ENCODE measurements at regions not wholly inside any gene's neighbourhood (a gene's known extent, or its start where the extent isn't known, plus 50 kb on each side); places are given as distances from the start of the nearest gene placed in this dataset.
A peak's percentile ranks its signal among the peaks of the same experiment; 100 is the strongest.

DNA sequence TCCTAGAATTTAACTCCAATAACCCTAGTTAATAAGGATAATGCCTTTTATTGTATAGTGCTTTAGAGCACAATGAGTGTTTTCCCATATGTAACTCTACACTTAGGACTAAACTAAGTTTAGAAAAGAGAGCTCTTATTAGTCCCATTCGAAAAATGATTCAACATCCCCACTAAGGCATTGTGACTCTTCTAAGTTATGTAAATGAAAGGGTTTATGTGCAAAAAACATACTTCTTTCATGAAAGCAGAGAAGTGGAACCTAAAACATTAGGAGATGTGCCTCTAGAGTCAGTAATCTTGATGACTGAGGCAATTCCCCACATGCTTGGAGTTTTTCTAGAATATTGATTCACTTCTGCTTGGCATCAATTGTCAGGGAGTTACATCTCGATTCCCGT is 344.1 kb upstream of the ZNF717 start:
- no peak overlapping the region for H3K4me2 ChIP-seq
- no peaks in the 10 kb centered on the region for H3K4me1 ChIP-seq
- peaks cover 9 to 51% (median 28%) of the 10 kb centered on the region in 11 experiments; a peak in 20 of 22 replicates for H3K9me3 ChIP-seq (replicated peaks in 1 of 11)
- no peak for TF ChIP-seq Cebpa-rat (IDR thresholded peaks at IDR 0.05)
- no peak overlapping the region for H3K4me3 ChIP-seq
- no peaks in the 10 kb centered on the region for H4K20me1 ChIP-seq
- H3K27me3 ChIP-seq, result no peaks in the 10 kb centered on the region
- no peaks in the 10 kb centered on the region for H3K36me3 ChIP-seq
- H3K9ac ChIP-seq, result no peak overlapping the region
- no peak overlapping the region for H3K27ac ChIP-seq

DNA sequence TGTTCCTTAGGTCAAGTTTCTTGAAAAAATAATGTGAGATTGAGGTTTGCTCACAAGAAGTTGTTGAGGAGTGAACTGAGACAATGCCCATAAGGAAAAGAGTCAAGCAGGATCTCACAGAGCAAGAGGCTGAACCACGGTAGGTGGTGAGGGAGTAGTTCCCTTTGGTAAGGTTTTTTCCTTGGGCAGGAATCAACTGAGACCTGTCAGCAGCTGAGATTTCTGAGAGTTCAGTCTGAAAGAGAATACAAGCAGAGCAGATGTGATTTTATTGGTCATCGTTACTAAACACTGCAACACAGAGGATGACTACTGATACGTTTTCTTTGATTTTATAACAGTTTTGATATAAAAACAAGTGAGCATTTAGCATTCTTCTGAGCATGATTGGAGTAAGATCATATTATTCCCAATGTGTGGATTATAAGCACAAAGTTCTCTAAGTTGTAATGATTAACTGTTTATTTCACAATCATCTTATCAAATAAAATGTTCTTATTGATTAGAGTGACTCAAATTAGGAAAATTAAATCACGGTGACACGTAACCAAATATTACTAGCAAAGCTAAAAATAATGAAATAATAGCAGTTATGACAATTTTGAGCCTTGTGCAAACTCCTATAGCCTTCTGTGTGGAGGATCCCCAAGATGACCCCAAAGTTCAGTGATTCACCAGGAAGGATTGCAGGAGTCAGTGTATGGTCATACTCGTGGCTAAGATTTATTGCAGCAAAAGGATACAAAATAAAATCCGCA is 346.2 kb upstream of the ZNF717 start:
- no peak for TF ChIP-seq Cebpa-rat (IDR thresholded peaks at IDR 0.05)
- Histone ChIP-seq H3K4me1 (no peaks in the 10 kb centered on the region), H3K9ac (no peak overlapping the region), H3K9me3 (replicated peaks in 1 of 11) (peaks cover 9 to 53% (median 22%) of the 10 kb centered on the region in 11 experiments; a peak in 18 of 22 replicates), H3K36me3 (0 out of 22 replicates have a peak, but pooled peaks cover 0 to 6% (median 0%) of the 10 kb centered on the region in 11 experiments), H3K27me3 (no peaks in the 10 kb centered on the region), H3K4me3 (no peak overlapping the region), H3K27ac (no peak overlapping the region), H3K4me2 (no peak overlapping the region), H4K20me1 (no peaks in the 10 kb centered on the region)

DNA sequence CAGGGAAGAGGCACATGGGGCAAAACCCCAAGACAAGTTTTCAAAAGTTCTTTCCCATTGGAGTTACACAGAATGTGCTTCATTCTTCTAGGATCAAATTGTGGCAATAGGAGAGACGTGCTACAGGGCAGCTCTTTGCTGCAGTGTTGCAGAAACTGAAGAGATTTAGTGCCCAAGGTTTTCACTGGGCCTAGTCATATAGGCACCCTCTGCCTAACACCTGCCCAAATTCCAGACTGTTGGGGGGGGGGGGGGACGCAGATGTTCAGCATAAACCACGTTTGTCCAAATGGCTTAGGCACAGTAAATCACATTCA is 346.8 kb upstream of the ZNF717 start:
- H3K27me3 ChIP-seq, result no peaks in the 10 kb centered on the region
- no peaks in the 10 kb centered on the region for H3K4me1 ChIP-seq
- H3K9me3 ChIP-seq (replicated peaks in 1 of 11), result peaks cover 9 to 59% (median 22%) of the 10 kb centered on the region in 11 experiments; a peak in 18 of 22 replicates
- H3K36me3 ChIP-seq, result 0 out of 22 replicates have a peak, but pooled peaks cover 0 to 6% (median 0%) of the 10 kb centered on the region in 11 experiments
- no peak overlapping the region for H3K4me2 ChIP-seq
- TF ChIP-seq Cebpa-rat (IDR thresholded peaks at IDR 0.05), result no peak
- no peaks in the 10 kb centered on the region for H4K20me1 ChIP-seq
- no peak overlapping the region for H3K9ac ChIP-seq
- H3K27ac ChIP-seq, result no peak overlapping the region
- no peak overlapping the region for H3K4me3 ChIP-seq

DNA sequence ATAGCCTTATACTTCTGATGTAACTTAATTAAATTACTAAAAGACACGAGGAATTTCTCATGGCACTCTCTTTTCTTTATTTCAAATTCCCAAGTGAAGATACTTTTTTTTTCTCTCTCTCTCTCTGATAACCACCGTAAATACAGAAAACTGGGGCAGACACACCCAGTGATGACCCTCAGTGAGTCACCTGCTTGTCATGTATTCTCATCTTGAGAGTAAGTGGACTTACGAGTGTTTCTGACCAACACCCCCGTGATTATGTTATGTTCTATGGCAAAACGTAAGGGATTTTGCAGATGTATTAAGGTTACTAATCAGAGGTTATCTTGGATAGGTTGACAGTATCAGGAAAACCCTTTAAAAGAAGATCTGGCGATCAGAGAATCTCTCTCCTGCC is 348.8 kb upstream of the ZNF717 start:
- no peaks in the 10 kb centered on the region for H3K4me1 ChIP-seq
- no peak for TF ChIP-seq Cebpa-rat (IDR thresholded peaks at IDR 0.05)
- H3K4me2 ChIP-seq, result no peak overlapping the region
- no peak overlapping the region for H3K27ac ChIP-seq
- no peak overlapping the region for H3K9ac ChIP-seq
- peaks cover 9 to 50% (median 22%) of the 10 kb centered on the region in 11 experiments; a peak in 18 of 22 replicates for H3K9me3 ChIP-seq (replicated peaks in 1 of 11)
- no peak overlapping the region for H3K4me3 ChIP-seq
- no peaks in the 10 kb centered on the region for H4K20me1 ChIP-seq
- 0 out of 22 replicates have a peak, but pooled peaks cover 0 to 6% (median 0%) of the 10 kb centered on the region in 11 experiments for H3K36me3 ChIP-seq
- H3K27me3 ChIP-seq, result no peaks in the 10 kb centered on the region

DNA sequence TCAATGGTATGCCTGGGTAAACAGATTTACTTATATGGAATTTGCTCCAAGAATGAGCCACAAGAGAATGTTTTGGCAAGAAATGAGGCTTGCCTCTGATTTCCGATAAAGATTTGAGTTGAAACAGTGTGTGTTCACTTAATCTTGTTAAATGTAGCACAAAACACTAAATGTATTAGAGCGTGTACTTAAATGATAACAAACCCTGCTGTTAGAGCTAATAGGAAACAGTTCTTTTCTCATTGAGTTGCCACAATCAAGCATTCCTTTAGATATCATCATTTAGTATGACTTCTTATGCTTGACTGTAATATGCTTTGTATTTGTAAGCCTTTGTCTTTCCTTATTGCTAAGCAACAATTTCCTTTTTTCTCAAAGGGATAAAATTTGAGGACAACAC is 353.6 kb upstream of the ZNF717 start:
- Histone ChIP-seq H3K4me1 (no peaks in the 10 kb centered on the region), H3K27ac (no peak overlapping the region), H3K36me3 (0 out of 22 replicates have a peak, but pooled peaks cover 0 to 6% (median 0%) of the 10 kb centered on the region in 11 experiments), H3K9ac (no peak overlapping the region), H4K20me1 (no peaks in the 10 kb centered on the region), H3K4me3 (no peak overlapping the region), H3K27me3 (no peaks in the 10 kb centered on the region), H3K9me3 (replicated peaks in 1 of 11) (peaks cover 9 to 53% (median 26%) of the 10 kb centered on the region in 11 experiments; a peak in 18 of 22 replicates), H3K4me2 (no peak overlapping the region)
- TF ChIP-seq Cebpa-rat (IDR thresholded peaks at IDR 0.05), result no peak

DNA sequence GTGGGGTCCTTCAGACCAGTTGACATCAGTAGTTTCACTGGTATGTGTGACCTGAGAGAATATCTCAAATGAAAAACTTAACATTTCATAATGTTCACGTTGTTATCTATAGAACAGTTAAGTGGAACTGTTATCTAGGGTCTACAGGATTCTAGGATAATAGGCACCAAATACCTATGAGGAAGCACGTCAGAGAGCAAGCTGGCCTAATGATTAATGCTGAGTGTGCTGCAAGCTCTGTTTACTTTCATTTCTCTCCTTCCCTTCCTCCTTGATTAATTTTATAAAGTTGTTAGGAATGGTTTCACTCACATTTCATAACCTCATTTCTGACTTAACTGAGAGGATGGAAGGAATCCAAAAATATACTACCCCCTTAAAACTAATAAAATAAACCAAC is 362.5 kb upstream of the ZNF717 start:
- H3K27me3 ChIP-seq, result no peaks in the 10 kb centered on the region
- TF ChIP-seq Cebpa-rat (IDR thresholded peaks at IDR 0.05), result no peak
- H3K4me1 ChIP-seq, result peaks cover 0 to 6% (median 0%) of the 10 kb centered on the region in 10 experiments; a peak in 2 of 20 replicates

DNA sequence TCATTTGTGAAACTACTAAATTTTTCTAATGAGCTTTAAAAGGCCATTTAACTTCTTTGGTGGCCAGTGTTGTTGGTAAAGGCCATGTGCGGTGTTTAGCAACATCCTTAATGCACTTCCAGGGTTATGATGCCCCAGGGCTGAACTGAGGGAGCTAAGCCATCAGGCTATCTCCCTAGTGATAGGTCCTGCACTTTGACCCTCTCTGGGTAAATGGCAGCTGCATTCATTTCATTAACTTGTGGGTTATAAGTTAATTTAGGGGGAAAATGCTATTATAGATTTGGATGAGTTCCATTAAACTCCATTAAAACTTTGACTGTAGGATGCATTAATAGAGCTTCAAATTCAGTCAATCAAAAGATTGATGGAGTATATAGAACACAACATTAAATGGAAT is 366.7 kb upstream of the ZNF717 start:
- peaks cover 17 to 68% (median 55%) of the 10 kb centered on the region in 11 experiments for H3K9me3 ChIP-seq (replicated peaks in 1 of 11)
- H3K27me3 ChIP-seq, result no peaks in the 10 kb centered on the region
- H3K36me3 ChIP-seq, result peaks cover 0 to 7% (median 0%) of the 10 kb centered on the region in 11 experiments; a peak in 2 of 22 replicates
- no peak overlapping the region for H3K4me3 ChIP-seq
- peaks cover 0 to 13% (median 6%) of the 10 kb centered on the region in 10 experiments; a peak in 6 of 20 replicates for H3K4me1 ChIP-seq
- H3K4me2 ChIP-seq, result no peak overlapping the region
- no peak for TF ChIP-seq Cebpa-rat (IDR thresholded peaks at IDR 0.05)
- no peak overlapping the region for H3K9ac ChIP-seq
- H3K27ac ChIP-seq, result no peak overlapping the region
- no peaks in the 10 kb centered on the region for H4K20me1 ChIP-seq

More for the DNA sequence above, 362.5 kb upstream of the ZNF717 start:
- Histone ChIP-seq H3K4me2 (no peak overlapping the region), H3K9me3 (replicated peaks in 1 of 11) (peaks cover 8 to 60% (median 32%) of the 10 kb centered on the region in 11 experiments), H3K4me3 (peak overlapping the region in 1 of 10 experiments; percentile 14; a peak in 1 of 20 replicates), H3K36me3 (peaks cover 0 to 4% (median 0%) of the 10 kb centered on the region in 11 experiments; a peak in 1 of 22 replicates), H3K27ac (no peak overlapping the region), H4K20me1 (no peaks in the 10 kb centered on the region), H3K9ac (no peak overlapping the region)

DNA sequence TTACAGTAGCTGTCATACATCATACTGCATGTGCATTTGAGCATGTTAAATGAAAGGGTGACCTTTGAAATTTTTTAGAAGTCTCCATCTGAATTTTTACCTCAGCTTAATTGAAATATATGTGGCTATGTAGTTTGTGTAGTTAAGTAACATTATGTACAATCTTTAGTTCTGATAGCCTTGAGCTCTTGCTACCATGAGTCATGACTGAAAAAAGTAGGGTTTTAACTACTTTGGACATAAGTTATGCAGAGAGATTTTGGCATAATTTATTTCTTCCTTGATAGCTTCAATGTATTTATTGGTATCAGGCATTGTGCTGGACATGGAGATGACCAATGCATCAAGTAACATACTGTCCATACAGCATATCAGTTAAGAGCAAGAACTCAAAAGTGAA is 376.5 kb upstream of the ZNF717 start:
- no peak overlapping the region for H3K4me3 ChIP-seq
- H3K4me2 ChIP-seq, result no peak overlapping the region
- no peak overlapping the region for H3K9ac ChIP-seq
- no peak for TF ChIP-seq Cebpa-rat (IDR thresholded peaks at IDR 0.05)
- H3K9me3 ChIP-seq (replicated peaks in 1 of 11), result peaks cover 0 to 78% (median 46%) of the 10 kb centered on the region in 11 experiments; a peak in 16 of 22 replicates
- H3K4me1 ChIP-seq, result no peaks in the 10 kb centered on the region
- H3K36me3 ChIP-seq, result no peaks in the 10 kb centered on the region
- H3K27me3 ChIP-seq, result no peaks in the 10 kb centered on the region
- H3K27ac ChIP-seq, result no peak overlapping the region
- no peaks in the 10 kb centered on the region for H4K20me1 ChIP-seq

DNA sequence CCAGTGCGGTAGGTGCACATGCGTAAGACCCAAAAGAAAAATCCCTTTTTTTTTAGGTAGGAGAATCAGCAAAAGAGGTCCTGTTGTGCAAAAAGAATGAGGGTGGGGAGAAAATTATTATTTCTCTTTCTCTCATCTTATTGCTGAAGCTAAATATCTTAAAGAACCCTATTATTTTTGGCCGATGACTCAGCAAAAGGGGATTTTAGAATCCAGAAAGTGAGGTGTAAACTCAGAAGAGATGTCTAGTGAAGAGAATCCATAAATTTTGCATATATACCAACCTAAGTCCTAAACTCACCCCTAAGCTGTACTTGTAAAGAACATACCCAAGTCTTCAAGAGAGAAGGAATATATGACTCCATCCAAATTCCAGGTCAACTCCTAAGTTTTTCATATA is 386.3 kb upstream of the ZNF717 start:
- H3K4me3 ChIP-seq, result no peak overlapping the region
- H3K4me2 ChIP-seq, result no peak overlapping the region
- no peak overlapping the region for H3K9ac ChIP-seq
- H3K27ac ChIP-seq, result no peak overlapping the region
- peaks cover 0 to 9% (median 0%) of the 10 kb centered on the region in 10 experiments; a peak in 4 of 20 replicates for H3K4me1 ChIP-seq
- no peak for TF ChIP-seq Cebpa-rat (IDR thresholded peaks at IDR 0.05)
- no peaks in the 10 kb centered on the region for H3K27me3 ChIP-seq
- H3K9me3 ChIP-seq (replicated peaks in 1 of 11), result peaks cover 3 to 62% (median 40%) of the 10 kb centered on the region in 11 experiments; a peak in 19 of 22 replicates
- no peaks in the 10 kb centered on the region for H3K36me3 ChIP-seq
- H4K20me1 ChIP-seq, result no peaks in the 10 kb centered on the region

Measured in BLaER1 treated with 17β-estradiol and CSF1 and Interleukin-3, amounts not matched to agents 10 nM and 100 nM (cell line).